ENCODE measurements at regions not wholly inside any gene's neighbourhood (a gene's known extent, or its start where the extent isn't known, plus 50 kb on each side); places are given as distances from the start of the nearest gene placed in this dataset.

DNA sequence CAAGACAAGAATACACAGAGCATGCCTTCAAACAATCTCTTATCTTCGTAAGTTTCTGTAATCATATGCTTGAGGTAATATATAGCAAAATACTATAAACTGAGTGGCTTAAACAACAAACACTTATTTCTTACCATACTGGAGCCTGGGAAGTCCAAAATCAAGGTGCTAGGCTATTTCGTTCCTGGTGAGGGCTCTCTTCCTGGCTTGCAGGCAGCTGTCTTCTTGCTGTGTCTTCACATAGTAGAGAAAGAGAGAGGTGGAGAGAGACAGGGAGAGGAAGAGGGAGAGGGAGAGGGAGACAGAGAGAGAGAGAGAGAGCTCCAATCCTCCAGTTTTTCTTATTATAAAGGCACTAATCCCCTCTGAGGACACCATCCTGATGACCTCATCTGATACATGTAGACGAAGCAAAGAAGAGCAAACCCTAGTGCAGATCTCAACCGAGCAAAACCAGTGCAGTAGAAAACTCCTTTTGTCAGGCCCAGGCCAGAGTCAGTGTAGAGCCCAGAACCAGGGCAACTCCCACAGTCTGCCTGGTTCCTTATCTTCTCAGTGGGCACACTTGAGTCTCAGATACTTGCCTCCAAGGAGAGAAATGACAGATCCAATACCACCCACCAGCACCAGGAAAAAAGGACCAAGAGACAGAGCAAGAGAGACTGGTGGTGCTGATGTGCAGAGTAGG lies 297.1 kb upstream of the NCAM1 start:
- no peaks in the 10 kb centered on the region; the same call in none of the 2 replicates for H3K27me3 Mint-ChIP-seq (ENCODE audit: low read depth)
- peak; percentile 63 for ATAC-seq
- POLR2A ChIA-PET, result no interaction called here

DNA sequence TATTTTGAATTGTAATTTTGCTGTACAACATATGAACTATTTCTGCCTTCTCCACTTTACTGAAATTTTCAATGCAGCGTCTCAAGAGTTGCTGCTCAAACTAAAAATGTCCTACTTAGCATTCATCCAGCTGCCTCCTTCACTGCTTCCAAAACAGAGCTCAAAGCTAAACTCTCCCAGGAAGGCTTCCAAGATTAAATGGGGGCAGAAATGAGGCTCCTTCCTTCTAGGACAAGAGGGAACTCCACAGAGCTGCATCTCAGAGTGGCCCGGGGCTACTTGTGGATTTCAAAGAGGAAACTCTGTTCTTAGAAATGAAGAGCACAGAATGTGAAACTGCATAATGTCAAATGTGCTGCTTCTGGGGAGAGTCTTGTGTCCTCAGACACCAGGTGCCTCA lies 295.9 kb upstream of the NCAM1 start:
- ATAC-seq, result no peak
- no peak overlapping the region for H3K27ac Mint-ChIP-seq
- ChIA-PET POLR2A (no interaction called here), CTCF (no interaction called here)
- H3K9me3 Mint-ChIP-seq, result peaks cover 14% of the 10 kb centered on the region
- no peaks in the 10 kb centered on the region; the same call in 1 of the 2 replicates for H3K27me3 Mint-ChIP-seq (ENCODE audit: low read depth)
- no peak overlapping the region for H3K4me3 Mint-ChIP-seq
- DNase-seq (ENCODE audit: low spot score), result no peak
- peaks cover 5% of the 10 kb centered on the region for H3K4me1 Mint-ChIP-seq
- no peaks in the 10 kb centered on the region for H3K36me3 Mint-ChIP-seq
- TF ChIP-seq, protein P1, sequence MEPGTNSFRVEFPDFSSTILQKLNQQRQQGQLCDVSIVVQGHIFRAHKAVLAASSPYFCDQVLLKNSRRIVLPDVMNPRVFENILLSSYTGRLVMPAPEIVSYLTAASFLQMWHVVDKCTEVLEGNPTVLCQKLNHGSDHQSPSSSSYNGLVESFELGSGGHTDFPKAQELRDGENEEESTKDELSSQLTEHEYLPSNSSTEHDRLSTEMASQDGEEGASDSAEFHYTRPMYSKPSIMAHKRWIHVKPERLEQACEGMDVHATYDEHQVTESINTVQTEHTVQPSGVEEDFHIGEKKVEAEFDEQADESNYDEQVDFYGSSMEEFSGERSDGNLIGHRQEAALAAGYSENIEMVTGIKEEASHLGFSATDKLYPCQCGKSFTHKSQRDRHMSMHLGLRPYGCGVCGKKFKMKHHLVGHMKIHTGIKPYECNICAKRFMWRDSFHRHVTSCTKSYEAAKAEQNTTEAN (CRISPR knock-in tag; IDR thresholded peaks at IDR 0.05), result no peak
- TF ChIP-seq ATF1 (CRISPR knock-in tag; IDR thresholded peaks at IDR 0.05) (no peak), ZNF121 (CRISPR knock-in tag; IDR thresholded peaks at IDR 0.05) (no peak), FOXJ3 (CRISPR knock-in tag; IDR thresholded peaks at IDR 0.05; ENCODE audit: borderline replicate concordance) (no peak), GABPB1 (CRISPR knock-in tag; IDR thresholded peaks at IDR 0.05) (no peak)
- TF ChIP-seq, protein P2, sequence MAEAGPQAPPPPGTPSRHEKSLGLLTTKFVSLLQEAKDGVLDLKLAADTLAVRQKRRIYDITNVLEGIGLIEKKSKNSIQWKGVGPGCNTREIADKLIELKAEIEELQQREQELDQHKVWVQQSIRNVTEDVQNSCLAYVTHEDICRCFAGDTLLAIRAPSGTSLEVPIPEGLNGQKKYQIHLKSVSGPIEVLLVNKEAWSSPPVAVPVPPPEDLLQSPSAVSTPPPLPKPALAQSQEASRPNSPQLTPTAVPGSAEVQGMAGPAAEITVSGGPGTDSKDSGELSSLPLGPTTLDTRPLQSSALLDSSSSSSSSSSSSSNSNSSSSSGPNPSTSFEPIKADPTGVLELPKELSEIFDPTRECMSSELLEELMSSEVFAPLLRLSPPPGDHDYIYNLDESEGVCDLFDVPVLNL (CRISPR knock-in tag; IDR thresholded peaks at IDR 0.05; ENCODE audit: borderline replicate concordance, low read depth), result no peak
- TF ChIP-seq, protein P3, sequence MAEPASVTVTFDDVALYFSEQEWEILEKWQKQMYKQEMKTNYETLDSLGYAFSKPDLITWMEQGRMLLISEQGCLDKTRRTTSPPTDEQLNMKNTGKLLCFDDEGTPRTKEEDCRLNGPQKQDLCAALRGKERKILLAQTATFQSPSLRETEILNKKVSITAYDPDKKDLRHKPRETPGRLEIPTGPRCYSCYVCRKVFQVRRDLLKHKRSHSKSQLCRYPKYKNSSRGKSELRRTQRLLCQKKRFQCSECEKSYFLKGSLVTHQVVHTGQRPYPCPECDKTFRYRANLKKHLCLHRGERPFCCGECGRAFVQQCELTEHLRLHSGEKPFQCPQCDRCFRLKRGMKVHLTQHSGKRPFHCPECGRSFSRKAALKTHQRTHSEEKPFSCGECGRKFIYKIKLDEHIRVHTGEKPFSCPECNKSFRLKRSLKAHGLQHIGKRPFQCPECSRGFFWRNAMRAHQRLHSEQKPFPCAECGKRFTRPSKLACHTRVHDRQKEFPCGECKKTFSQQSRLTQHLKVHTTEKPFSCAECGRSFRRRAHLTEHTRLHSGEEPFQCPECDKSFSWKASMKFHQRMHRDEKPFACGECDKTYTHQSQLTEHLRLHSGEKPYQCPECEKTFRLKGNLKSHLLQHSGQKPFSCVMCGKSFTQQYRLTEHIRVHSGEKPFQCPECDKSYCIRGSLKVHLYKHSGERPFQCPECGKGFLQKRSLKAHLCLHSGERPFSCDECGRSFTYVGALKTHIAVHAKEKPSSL (CRISPR knock-in tag; conservative IDR thresholded peaks at IDR 0.05), result no peak
- TF ChIP-seq, protein P4, sequence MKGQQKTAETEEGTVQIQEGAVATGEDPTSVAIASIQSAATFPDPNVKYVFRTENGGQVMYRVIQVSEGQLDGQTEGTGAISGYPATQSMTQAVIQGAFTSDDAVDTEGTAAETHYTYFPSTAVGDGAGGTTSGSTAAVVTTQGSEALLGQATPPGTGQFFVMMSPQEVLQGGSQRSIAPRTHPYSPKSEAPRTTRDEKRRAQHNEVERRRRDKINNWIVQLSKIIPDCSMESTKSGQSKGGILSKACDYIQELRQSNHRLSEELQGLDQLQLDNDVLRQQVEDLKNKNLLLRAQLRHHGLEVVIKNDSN (CRISPR knock-in tag; IDR thresholded peaks at IDR 0.05), result no peak

More for the DNA sequence above, 297.1 kb upstream of the NCAM1 start:
- CTCF ChIA-PET, result no interaction called here
- TF ChIP-seq, protein P2 (CRISPR knock-in tag; IDR thresholded peaks at IDR 0.05; ENCODE audit: borderline replicate concordance, low read depth), result no peak
- TF ChIP-seq, protein P5, sequence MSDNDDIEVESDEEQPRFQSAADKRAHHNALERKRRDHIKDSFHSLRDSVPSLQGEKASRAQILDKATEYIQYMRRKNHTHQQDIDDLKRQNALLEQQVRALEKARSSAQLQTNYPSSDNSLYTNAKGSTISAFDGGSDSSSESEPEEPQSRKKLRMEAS (CRISPR knock-in tag; IDR thresholded peaks at IDR 0.05), result no peak
- TF ChIP-seq TEAD4 (CRISPR knock-in tag; IDR thresholded peaks at IDR 0.05), result no peak
- TF ChIP-seq, protein P6, sequence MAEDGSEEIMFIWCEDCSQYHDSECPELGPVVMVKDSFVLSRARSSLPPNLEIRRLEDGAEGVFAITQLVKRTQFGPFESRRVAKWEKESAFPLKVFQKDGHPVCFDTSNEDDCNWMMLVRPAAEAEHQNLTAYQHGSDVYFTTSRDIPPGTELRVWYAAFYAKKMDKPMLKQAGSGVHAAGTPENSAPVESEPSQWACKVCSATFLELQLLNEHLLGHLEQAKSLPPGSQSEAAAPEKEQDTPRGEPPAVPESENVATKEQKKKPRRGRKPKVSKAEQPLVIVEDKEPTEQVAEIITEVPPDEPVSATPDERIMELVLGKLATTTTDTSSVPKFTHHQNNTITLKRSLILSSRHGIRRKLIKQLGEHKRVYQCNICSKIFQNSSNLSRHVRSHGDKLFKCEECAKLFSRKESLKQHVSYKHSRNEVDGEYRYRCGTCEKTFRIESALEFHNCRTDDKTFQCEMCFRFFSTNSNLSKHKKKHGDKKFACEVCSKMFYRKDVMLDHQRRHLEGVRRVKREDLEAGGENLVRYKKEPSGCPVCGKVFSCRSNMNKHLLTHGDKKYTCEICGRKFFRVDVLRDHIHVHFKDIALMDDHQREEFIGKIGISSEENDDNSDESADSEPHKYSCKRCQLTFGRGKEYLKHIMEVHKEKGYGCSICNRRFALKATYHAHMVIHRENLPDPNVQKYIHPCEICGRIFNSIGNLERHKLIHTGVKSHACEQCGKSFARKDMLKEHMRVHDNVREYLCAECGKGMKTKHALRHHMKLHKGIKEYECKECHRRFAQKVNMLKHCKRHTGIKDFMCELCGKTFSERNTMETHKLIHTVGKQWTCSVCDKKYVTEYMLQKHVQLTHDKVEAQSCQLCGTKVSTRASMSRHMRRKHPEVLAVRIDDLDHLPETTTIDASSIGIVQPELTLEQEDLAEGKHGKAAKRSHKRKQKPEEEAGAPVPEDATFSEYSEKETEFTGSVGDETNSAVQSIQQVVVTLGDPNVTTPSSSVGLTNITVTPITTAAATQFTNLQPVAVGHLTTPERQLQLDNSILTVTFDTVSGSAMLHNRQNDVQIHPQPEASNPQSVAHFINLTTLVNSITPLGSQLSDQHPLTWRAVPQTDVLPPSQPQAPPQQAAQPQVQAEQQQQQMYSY (CRISPR knock-in tag; IDR thresholded peaks at IDR 0.05), result no peak
- TF ChIP-seq, protein P7, sequence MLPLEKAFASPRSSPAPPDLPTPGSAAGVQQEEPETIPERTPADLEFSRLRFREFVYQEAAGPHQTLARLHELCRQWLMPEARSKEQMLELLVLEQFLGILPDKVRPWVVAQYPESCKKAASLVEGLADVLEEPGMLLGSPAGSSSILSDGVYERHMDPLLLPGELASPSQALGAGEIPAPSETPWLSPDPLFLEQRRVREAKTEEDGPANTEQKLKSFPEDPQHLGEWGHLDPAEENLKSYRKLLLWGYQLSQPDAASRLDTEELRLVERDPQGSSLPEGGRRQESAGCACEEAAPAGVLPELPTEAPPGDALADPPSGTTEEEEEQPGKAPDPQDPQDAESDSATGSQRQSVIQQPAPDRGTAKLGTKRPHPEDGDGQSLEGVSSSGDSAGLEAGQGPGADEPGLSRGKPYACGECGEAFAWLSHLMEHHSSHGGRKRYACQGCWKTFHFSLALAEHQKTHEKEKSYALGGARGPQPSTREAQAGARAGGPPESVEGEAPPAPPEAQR (CRISPR knock-in tag; IDR thresholded peaks at IDR 0.05), result no peak
- H3K36me3 Mint-ChIP-seq, result no peaks in the 10 kb centered on the region
- peaks cover 5% of the 10 kb centered on the region for H3K4me1 Mint-ChIP-seq
- no peak overlapping the region for H3K27ac Mint-ChIP-seq
- H3K9me3 Mint-ChIP-seq, result peaks cover 14% of the 10 kb centered on the region
- DNase-seq (ENCODE audit: low spot score), result no peak
- no peak overlapping the region for H3K4me3 Mint-ChIP-seq

Data from WTC11 (cell line).